Umbilical cord (tissue), 1 donor: ENCODE measurements at regions not wholly inside any gene's neighbourhood (a gene's known extent, or its start where the extent isn't known, plus 50 kb on each side); places are given as distances from the start of the nearest gene placed in this dataset.
"Not testable (repeated sequence)": the region's sequence is repeated elsewhere in the genome, so short reads cannot be mapped to it uniquely, and the experiment has no call there.

Experiments used
- DNase-seq: peaks from one replicate; pipeline ENCODE4 v3.0.0-alpha.2; 2015; ENCODE audit warnings: low spot score

DNA sequence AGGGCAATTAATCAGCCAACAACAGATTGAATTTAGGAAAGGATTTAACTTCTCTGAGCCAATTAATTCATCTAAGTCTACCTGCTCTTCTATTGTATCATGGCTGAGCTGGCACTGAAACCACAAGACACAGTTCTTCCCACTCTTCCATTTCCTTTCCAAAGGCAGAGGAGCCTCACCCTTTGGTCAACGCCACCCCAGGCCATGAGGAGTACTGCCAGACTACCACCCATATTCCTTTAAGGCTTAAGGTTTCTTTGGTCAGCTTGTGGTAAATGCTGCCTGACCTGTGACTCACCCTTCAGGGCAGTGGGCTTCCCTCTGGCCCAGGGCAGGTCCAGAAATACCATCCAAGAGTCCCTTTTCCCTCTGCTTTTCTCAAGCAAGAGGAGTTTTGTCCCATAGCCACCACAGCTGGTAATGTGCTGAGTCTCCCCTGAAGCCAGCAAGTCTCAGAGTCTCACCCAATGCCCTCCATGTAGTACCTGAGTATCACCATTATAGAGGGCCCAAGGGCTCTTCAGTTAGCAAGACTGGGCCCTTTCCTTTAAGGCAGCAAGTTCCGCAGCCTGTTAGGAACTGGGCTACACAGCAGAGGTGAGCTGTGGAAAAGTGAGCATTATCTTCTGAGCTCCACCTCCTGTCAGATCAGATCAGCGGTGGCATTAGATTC is 900.5 kb upstream of the CRIM1 start:
- DNase-seq, result no peak

DNA sequence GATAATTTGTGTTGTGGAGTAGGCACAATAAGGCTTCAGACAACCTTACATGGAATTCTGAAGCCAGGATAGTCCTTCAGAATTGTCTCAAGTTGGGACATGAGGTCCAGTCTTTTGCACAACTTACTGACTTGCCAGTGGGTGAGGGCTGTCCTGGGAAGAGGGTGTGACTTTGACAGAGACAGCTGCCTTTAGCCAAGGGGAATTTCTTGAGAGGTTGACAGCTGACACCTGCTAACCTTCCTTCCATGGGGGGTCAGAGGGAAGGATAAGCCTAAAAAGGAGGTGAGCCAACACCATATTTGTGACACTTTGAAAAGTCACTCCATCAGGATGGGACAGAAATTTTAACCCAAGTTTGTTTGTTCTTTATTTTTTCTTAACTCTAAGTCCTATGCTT is 907.8 kb upstream of the CRIM1 start:
- DNase-seq, result no peak

DNA sequence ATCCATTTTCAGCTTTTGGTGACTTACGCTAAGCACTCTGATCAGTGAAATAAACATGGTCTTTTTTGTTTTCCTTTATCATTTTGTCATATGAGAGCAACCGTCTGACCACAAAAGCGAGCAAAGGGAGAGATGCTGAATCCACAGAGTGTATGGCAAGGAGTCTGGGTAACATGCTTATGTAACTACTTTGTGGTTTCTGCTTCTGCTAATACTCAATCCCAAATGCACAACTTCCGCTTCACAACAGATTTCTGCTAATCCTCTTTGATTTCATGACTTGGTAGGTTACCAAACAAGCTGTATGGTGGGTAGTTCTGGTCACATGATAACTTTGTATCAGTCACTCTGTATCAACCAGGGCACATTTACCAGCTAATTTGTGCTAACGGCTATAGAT is 908.4 kb upstream of the CRIM1 start:
- peak; percentile 32 for DNase-seq

DNA sequence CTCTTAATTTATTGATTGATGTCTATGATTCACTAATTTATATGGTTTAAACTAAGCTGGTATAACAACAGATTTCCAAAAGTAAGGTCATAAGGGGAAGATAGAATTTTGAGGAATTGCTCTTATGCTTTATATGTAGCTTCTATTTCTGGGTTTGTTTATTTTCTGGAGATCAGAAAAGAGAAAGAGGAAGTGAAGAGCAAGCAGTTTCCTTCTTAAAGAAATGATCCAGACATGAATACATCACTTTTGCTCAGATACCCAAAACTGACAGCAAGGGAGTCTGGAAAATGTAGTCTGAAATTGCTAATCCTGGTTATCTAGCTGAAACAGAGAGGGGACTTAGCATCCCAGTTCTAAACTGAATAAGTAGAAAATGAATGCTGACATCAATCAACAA is 912.5 kb upstream of the CRIM1 start:
- peak; percentile 16 for DNase-seq

DNA sequence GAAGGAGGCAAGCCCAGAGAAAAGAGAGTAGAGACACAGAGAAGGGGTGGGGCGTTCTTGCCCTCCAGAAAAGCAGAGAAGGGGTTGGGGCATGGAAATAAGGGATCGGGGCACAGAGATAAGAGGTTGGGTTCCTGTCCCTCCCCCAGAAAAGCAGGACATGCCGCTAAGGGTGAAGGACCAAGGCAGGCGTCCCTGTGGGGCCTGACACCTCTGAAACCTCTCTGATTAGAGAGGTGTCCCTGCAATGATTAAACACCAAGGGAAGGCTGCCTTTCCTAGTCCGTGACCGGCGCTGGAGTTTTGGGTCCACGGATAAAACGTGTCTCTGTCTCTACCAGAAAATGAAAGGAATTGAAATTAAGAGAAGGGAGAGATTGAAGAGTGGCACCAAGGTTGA is 914.0 kb upstream of the CRIM1 start:
- not testable (repeated sequence) for DNase-seq

DNA sequence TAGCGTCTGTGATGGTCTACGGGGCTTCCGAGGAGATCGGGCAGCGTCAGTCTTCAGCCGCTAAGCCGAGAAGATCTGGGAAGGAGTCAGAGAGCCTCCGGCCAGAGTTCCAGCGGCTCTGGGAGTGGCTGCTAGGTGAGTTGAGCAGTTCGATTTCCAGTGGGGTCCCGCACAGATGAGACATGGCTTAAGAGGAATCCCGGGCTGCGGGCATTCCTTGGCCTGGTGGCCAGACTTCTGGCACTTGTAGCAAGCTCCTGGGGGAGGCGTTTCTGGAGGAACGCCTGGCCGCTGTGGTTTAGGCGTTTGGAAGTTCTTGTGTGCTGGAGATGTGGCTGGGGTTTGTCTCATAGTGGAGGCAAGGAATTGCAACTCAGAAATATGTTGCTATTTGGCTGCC is 915.3 kb upstream of the CRIM1 start:
- DNase-seq, result not testable (repeated sequence)

DNA sequence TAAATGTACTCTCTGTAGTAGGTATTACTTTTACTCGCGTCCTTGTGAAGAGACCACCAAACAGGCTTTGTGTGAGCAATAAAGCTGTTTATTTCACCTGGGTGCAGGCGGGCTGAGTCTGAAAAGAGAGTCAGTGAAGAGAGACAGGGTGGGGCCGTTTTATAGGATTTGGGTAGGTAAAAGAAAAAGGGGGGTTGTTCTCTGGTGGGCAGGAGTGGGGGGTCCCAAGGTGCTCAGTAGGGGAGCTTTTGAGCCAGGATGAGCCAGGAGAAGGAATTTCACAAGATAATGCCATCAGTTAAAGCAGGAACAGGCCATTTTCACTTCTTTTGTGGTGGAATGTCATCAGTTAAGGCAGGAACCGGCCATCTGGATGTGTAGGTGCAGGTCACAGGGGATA is 918.7 kb upstream of the CRIM1 start:
- not testable (repeated sequence) for DNase-seq

DNA sequence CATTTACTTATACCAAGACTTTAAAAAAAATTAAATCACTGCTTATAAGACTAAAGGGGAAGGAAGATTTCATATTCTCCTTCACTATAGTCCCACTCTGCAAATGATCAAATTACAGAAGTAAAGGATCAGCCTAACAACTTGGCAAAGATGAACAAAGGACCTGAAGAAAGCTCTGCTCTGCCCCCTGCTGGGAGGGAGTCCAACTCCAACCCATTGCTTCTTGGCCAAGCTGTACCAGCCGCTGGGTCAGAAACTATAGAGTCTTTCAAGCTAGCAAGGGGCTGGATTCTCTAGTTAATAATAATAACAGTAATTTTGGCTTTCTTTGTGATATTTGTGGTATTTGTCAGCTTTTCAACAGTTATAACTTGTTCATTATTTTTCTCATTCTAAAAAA is 927.0 kb upstream of the CRIM1 start:
- DNase-seq, result no peak

DNA sequence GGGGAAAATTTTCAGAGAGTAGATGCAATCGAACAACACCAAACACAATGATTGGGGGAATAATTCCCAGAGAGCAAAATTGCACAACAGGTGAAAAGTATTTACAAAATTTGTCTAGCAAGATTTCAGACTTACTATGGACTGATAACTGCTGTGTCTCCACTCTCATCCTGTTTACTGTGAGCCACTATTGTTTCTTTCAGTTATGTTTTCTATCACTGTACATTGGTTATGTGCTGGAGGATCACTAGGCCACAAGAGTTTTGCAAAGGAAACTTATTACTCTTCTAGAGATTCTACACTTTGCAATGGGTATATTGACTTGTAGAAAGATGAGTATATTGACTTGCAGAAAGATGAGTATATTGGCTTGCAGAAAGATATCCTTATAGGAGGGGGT is 934.1 kb upstream of the CRIM1 start:
- DNase-seq, result no peak

DNA sequence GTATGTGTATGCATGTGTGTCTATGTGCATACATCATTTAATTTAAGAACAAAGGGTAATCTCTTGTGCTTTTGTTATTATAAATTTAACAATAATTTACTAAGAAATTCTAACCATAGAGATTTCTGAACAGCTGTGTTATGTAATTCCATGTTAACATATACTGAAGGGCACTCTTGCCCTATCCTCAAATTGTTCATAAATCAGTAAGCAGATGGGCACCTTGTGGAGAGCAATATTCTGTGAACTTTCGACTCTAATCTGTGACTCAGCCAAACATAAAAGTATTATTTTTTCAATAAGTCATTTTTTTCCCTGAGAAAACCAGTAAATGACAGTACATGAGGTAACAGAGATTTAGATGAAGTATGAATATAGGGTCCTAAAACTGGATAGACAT is 938.3 kb upstream of the CRIM1 start:
- no peak for DNase-seq

DNA sequence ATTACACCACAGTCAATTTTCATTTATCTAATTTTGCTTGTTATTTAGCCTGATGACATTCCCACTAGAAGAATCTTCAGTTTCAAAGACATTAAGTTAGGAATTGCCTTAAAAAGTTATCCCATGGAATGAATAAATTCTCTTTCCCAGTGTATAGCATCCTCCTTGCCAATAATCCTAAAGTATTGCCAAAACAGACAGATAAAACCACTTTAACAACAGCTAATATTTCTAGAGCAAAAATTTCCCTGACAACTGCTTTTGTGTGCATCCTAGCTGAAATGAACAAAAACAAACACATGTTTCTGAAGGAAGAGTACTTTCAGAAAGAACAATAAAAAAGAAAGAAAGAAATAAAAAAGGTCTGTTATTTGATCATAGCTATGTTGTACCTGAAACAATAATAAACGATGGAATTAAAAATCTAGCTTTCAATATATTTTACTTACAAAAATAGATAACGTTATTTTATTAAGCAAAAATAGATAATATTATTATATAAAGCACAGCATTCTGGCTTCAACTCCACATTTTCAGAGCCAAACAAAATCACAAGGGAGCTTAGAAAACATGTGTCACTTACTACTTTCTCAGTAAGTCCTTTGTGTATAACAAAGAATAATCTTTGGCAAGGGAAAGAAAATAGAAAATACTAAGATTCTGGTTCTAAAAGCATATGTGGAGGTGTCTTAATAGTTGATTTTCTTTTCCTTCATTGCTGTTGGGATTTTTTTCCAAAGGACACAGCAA is 939.0 kb upstream of the CRIM1 start:
- DNase-seq, result no peak

DNA sequence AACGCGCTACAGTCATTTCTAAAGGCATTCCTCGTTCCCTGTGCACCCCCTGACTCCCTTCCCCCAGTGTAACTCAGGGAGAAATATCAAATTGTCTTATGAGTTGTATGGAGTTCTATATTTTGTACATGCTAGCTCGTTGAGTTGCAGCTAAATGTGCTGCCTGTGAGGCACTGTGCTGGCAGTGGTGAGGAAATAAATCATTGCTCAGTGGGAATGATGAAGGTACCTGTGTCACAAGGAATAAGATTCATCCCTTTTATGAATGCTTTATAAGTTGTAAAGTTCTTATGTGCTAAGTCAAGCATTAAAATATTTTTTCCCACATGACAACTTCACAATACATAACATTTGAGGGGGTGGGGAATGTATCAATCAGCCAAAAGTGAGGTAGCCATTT is 939.6 kb upstream of the CRIM1 start:
- DNase-seq, result no peak

DNA sequence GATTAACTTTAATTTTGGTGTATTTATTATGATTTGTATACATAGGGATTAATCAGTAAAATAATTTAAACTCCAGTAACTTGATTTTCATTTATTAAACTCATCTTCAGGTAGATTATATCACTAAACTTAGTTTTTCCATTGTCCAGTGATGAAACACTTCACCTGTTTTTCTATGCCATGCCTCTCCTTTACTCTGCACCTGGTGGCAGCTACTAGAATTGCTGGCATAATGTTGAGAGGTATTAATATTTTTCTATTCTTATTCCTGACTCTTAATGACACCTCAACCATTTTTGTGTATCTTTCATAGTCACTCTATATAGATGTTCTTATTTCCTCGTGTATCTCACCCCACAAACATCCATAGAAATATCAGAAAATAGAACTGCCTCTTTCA is 940.3 kb upstream of the CRIM1 start:
- no peak for DNase-seq

DNA sequence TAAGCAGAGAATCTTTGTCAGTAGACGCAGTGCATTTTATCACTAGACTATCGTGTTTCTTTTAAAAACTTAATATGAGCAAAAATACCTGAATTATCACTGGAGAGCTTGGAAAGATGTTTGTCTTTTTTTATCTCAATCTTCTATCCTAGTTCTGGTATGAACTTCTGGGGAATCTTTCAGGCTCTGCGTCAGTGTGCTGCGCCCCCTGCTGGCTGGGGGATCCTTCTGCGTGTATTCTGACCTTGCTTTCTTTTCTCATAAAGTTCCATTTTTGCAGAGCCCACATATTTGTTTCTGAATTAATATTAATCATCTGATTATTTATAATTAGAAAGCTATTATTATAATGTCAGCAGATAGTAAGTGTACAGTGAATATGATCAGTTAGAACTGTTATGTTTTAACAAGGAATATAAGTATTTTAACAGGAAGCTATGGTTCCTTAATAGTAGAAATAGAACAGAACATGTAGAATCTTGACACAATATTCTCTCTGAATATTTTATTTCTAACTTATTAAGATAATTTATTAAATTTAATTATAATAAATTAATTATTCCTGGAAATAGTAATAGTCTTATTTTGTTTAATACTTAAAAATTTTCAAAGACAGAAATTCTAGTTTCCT is 945.0 kb upstream of the CRIM1 start:
- DNase-seq, result peak; percentile 35

DNA sequence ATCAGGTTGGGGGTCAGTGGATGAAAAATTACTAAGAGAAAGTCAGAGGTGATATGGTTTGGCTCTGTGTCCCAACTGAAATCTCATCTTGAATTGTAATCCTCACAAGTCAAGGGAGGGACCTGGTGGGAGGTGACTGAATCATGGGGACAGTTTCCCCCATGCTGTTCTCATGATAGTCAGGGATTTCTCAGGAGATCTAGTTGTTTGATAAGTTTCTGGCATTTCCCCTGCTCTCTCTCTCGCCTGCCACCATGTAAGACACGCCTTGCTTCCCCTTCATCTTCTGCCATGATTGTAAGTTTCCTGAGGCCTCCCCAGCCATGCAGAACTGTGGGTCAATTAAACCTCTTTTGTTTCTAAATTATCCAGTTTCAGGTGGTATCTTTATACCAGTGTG is 945.8 kb upstream of the CRIM1 start:
- DNase-seq, result no peak

DNA sequence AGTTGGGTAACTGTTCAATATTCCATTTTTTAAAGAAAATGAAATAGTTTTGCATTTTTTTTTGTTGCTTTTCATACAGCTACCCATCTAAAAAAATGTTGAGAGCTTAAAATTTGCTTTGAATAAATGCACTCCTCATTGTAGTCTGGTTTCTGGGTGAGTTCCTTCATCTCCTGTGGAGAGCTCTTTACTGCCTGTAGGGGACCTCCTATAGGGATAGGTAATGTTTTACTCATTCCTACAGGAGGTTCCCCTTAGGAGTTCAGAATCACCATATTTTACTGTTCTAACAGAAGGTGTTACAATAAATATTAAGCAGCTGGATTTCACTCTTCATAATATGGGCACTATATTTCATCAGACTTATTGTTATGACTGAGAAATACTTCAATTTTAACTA is 947.3 kb upstream of the CRIM1 start:
- no peak for DNase-seq

DNA sequence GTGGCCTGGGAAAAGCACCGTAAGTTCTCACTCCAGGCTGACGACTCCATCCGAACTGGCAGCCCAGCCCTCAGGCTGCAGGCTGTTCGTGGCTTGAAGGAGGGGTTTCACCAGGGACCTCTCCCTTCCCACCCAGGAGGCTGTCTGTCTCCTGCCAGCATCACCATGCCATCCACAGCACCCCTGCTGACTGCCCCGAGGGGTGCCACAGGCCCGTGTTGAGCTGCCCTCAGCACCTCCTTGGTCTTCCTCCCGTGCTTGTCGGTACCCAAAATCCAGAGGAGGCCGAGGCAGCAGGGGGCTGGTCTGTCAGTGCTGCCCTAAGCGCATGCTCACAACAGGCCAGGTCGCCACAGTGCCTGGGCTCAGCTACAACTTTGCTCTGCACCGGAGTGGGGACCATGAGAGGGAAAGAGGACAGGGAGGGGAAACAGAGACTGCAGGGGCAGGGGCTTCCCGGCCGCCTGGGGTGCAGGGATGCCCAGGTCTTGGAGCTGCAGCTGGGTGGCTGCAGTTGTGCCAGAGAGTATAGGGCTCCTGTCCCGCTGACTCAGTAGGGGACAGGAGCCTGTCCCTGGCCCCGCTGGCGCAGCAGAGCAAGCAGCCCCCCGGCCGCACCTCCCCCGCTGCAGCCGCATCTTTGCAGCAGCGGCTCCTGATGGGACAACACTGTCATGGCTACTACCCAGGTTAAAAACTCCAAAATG is 963.7 kb upstream of the CRIM1 start:
- DNase-seq, result no peak

DNA sequence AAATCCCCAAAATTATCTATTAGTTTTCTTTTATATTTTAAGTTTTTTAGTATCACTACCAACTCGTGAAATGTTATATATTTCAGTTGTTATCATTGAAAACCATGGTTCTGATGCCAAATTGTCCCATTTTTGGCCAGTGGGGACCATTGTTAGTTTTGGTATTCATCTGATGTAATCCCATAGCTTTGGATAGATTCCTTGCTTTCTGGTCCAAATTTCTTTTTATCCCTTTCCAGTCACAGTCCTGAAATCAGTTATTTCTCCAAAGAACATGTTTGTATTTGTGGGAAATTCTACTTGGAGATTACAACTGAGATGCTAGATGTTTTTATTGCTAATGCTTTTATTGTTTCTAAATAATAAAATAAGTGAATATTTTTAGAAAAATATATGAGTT is 976.8 kb upstream of the CRIM1 start:
- no peak for DNase-seq

DNA sequence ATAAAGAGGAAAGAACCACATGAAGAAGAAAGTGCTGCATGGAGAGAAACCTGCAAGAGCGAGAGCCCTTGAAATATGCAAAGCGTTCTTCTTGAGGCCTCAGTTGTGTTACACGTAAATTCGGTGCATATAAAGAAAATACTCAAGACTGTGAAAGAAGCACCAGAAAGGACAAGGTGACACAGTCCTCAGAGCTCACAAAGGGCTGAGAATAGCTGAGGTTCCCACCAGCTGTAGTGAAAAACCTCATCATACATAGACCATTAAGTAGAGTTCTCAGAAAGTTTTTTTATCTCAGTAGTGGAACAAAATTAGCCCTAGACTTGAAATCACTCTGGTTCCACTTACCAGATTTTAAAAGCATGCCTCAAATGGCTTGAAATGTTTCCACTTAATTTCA is 980.7 kb upstream of the CRIM1 start:
- DNase-seq, result no peak

DNA sequence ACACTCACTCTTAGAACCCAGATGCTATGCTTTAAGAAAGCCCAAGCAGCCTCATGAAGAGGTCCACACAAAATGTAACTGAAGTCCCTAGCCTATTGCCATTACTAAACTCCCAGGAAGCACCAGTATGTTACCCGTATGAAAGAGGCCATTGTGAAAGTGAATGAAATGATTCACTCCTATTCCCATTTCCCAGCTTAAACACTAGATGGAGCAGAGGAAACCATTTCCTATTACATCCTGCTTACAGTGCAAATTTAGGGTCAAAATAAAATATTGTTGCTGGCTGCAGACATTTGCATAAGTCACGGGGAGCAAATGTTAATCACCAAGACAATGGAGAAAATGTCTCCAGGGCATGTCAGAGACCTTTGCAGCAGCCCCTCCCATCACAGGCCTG is 989.7 kb upstream of the CRIM1 start:
- DNase-seq, result no peak

DNA sequence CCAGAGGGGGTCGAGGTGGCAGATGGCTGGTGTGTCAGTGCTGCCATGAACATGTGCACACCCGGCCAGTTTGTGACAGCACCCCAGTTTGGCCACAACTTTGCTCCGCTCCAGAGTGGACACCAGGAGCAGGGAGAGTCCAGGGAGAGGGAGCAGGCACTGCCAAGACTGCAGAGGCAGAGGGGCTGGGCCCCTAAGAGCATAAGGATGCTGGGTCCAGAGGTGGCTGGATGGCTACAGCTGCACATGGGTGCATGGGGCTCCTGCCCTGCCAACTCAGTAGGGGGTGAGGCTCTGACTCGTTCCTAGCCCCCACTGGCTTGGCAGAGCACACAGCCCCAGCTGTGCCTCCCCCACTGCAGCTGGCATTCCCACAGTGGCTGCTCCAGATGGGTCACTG is 999.2 kb upstream of the CRIM1 start:
- no peak for DNase-seq

DNA sequence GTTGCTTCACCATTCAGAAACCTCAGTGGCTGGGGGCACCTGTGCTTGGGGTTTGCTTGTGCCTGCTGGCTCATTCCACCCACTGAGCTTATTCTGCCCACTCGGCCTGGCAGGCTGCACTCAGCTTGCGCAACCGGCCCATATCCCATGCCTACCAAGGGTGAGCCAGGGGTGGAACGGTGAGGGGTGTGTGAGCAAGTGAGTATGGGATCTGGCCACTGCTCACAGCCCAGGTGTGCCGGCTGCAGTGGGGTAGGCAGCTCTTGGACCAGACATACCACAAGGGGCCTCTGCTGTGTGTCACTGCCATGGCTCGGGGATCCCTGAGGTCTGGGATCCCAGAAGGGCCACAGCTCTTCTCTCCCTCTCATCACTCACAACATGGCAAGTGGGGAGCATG is 1000.5 kb upstream of the CRIM1 start:
- no peak for DNase-seq

DNA sequence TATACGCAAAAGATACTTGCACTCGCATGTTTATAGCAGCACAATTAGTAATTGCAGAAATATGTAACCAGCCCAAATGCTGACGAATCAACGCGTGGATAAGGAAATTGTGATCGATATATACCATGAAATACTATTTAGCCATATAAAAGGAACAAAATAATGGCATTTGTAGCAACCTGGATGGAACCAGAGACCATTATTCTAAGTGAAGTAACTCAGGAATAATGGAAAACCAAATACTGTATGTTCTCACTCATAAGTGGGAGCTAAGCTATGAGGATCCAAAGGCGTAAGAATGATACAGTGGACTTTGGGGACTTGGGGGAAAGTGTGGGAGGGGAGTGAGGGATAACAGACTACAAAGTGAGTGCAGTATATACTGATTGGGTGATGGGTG is 1008.0 kb upstream of the CRIM1 start:
- no peak for DNase-seq
